Mesenchymal stem cell (in vitro differentiated cells and primary cell): ENCODE measurements at regions not wholly inside any gene's neighbourhood (a gene's known extent, or its start where the extent isn't known, plus 50 kb on each side); places are given as distances from the start of the nearest gene placed in this dataset.
"Not testable (repeated sequence)": the region's sequence is repeated elsewhere in the genome, so short reads cannot be mapped to it uniquely, and the experiment has no call there.

Experiments
- DNase-seq: peaks from one replicate; pipeline ENCODE4 v3.0.0-alpha.2; 2013
- H2AFZ ChIP-seq: one replicate; pipeline ENCODE4 v1.6.1; 2013; ENCODE audit warnings: low read depth, mild to moderate bottlenecking, control low read depth, inconsistent platforms, low read length, moderate library complexity
- H2AK5ac ChIP-seq: 2 replicates; pipeline ENCODE4 v1.6.1; 2013; ENCODE audit warnings: low read length, moderate library complexity, mild to moderate bottlenecking, inconsistent platforms; ENCODE audit not compliant: severe bottlenecking
- H2BK120ac ChIP-seq: one replicate; pipeline ENCODE4 v1.6.1; 2013; ENCODE audit warnings: low read depth, mild to moderate bottlenecking, inconsistent platforms, low read length, moderate library complexity
- H2BK12ac ChIP-seq, 2 experiments: one replicate each; pipeline ENCODE4 v1.6.1; 2013; ENCODE audit warnings: inconsistent platforms in 2 of 2, low read length in 2 of 2, mild to moderate bottlenecking in 2 of 2, moderate library complexity in 2 of 2, control low read depth in 1 of 2
- H2BK15ac ChIP-seq: one replicate; pipeline ENCODE4 v1.6.1; 2013; ENCODE audit warnings: mild to moderate bottlenecking, low read depth, inconsistent platforms; ENCODE audit not compliant: poor library complexity, severe bottlenecking
- H2BK5ac ChIP-seq: 2 replicates; pipeline ENCODE4 v1.6.1; 2013; ENCODE audit warnings: low read depth, mild to moderate bottlenecking, low read length, control low read depth, inconsistent platforms; ENCODE audit not compliant: poor library complexity, severe bottlenecking
- H3K14ac ChIP-seq, 2 experiments: one replicate each; pipeline ENCODE4 v1.6.1; 2013; ENCODE audit warnings: inconsistent platforms in 2 of 2, low read length in 2 of 2, control low read depth in 1 of 2, mild to moderate bottlenecking in 1 of 2, moderate library complexity in 1 of 2
- H3K18ac ChIP-seq, 2 experiments: one replicate each; pipeline ENCODE4 v1.6.1; 2013; ENCODE audit warnings: inconsistent platforms in 2 of 2, low read length in 2 of 2, control low read depth in 1 of 2, low read depth in 1 of 2, mild to moderate bottlenecking in 1 of 2
- H3K23ac ChIP-seq, 2 experiments: one replicate each; pipeline ENCODE4 v1.6.1; 2013; ENCODE audit warnings: inconsistent platforms in 2 of 2, low read length in 2 of 2, mild to moderate bottlenecking in 2 of 2, moderate library complexity in 2 of 2, control low read depth in 1 of 2
- H3K27ac ChIP-seq: 2 replicates; pipeline ENCODE4 v1.5.1; 2013; ENCODE audit warnings: mild to moderate bottlenecking, moderate library complexity, low read length, control low read depth, inconsistent platforms; ENCODE audit not compliant: poor library complexity, severe bottlenecking
- H3K27me3 ChIP-seq, 2 experiments: 2 replicates each; pipeline versions ENCODE4 v1.6.1 to v1.7.0; 2013; ENCODE audit warnings: low read length in 2 of 2, mild to moderate bottlenecking in 2 of 2, moderate library complexity in 2 of 2, control low read depth in 1 of 2, inconsistent platforms in 1 of 2; ENCODE audit not compliant: control insufficient read depth in 1 of 2, insufficient read depth in 1 of 2
- H3K36me3 ChIP-seq, 2 experiments: 2 replicates each; pipeline versions ENCODE4 v1.6.1 to v1.7.0; 2013; ENCODE audit warnings: low read length in 2 of 2, control low read depth in 1 of 2, inconsistent platforms in 1 of 2, low read depth in 1 of 2, mild to moderate bottlenecking in 1 of 2; ENCODE audit not compliant: insufficient read depth in 2 of 2, control insufficient read depth in 1 of 2
- H3K4ac ChIP-seq, 2 experiments: one replicate each; pipeline ENCODE4 v1.6.1; 2013; ENCODE audit warnings: inconsistent platforms in 2 of 2, low read length in 2 of 2, mild to moderate bottlenecking in 2 of 2, moderate library complexity in 2 of 2, control low read depth in 1 of 2, low read depth in 1 of 2
- H3K4me1 ChIP-seq: 2 replicates; pipeline ENCODE4 v1.6.1; 2013; ENCODE audit warnings: low read depth, low read length, control low read depth; ENCODE audit not compliant: control insufficient read depth, insufficient read depth
- H3K4me2 ChIP-seq: 2 replicates; pipeline ENCODE4 v1.6.1; 2013; ENCODE audit warnings: low read length, mild to moderate bottlenecking, inconsistent platforms; ENCODE audit not compliant: poor library complexity, severe bottlenecking
- H3K4me3 ChIP-seq, 2 experiments: 2 replicates each; pipeline versions ENCODE4 v1.5.1 to v1.7.0; 2013; ENCODE audit warnings: low read length in 2 of 2, mild to moderate bottlenecking in 2 of 2, control low read depth in 1 of 2, low read depth in 1 of 2; ENCODE audit not compliant: insufficient read depth in 1 of 2
- H3K79me1 ChIP-seq: replicated peaks from 2 replicates; pipeline ENCODE4 v1.6.1; 2013; ENCODE audit warnings: mild to moderate bottlenecking, control low read depth, low read length, inconsistent platforms; ENCODE audit not compliant: poor library complexity, severe bottlenecking
- H3K9ac ChIP-seq: 2 replicates; pipeline ENCODE4 v1.7.0; 2013; ENCODE audit warnings: mild to moderate bottlenecking, low read length, moderate library complexity
- H3K9me3 ChIP-seq: 2 replicates; pipeline ENCODE4 v1.7.0; 2013; ENCODE audit warnings: mild to moderate bottlenecking, low read length; ENCODE audit not compliant: control insufficient read depth
- H4K8ac ChIP-seq: one replicate; pipeline ENCODE4 v1.6.1; 2013; ENCODE audit warnings: inconsistent platforms, mild to moderate bottlenecking, low read length, moderate library complexity
- H4K91ac ChIP-seq: one replicate; pipeline ENCODE4 v1.6.1; 2013; ENCODE audit warnings: mild to moderate bottlenecking, low read length, inconsistent platforms
- WGBS: methylation state at CpG from one replicate; pipeline ENCODE4 v1.1.7; 2013; ENCODE audit warnings: mixed read lengths; 5-methylcytosine and 5-hydroxymethylcytosine counted together

DNA sequence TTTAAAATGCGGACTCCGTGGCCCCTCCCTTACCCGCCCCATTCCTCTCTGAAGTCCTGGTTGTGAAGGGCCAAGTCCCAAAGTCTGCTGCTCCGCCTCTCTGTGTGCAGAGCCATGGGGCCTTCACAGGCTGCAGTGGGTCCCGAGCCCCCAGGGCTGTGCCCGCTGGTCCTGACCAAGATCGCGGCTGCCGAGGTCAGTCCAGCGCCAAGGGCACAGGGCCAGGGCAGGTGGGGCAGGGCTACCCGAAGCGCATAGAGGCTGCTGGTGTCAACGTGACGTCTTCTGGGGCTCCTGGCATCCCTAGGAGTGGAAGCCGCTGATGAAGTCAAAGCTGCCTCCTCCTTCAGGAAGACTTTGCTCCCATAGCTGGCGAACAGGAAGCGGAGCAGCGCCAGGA lies 858.8 kb downstream of the TUBA3C start:
- not testable (repeated sequence) for H3K4me3 ChIP-seq, H3K4ac ChIP-seq, H3K4me2 ChIP-seq, H3K36me3 ChIP-seq, H2BK12ac ChIP-seq, DNase-seq, H3K27me3 ChIP-seq, H3K14ac ChIP-seq, H3K18ac ChIP-seq, H3K4me1 ChIP-seq, H3K27ac ChIP-seq, H4K8ac ChIP-seq, H4K91ac ChIP-seq, H2AK5ac ChIP-seq, H3K9me3 ChIP-seq, H3K23ac ChIP-seq, H2BK120ac ChIP-seq, H3K79me1 ChIP-seq, H3K9ac ChIP-seq, H2AFZ ChIP-seq, H2BK15ac ChIP-seq, H2BK5ac ChIP-seq
- WGBS, result 84% methylated on average over 15 of the region's 18 CpGs

DNA sequence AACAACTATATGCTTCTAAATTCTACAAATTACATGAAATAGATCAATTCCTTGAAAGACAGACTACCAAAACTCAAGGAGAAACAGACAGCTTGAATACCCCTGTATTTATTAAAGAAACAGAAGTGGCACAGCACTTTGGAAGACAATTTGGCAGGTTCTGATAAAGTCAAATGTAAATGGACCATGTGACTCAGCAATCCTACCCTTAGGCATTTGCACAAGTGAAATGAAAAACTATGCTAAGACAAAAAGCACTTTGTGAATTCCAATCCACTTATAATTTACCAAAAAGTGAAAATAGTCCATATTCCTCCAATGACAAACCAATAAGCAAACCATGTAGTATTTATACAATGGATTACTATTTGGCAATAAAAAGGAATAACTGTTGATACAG lies 862.0 kb downstream of the TUBA3C start:
- H2BK120ac ChIP-seq, H3K27ac ChIP-seq, H3K23ac ChIP-seq: not testable (repeated sequence)

DNA sequence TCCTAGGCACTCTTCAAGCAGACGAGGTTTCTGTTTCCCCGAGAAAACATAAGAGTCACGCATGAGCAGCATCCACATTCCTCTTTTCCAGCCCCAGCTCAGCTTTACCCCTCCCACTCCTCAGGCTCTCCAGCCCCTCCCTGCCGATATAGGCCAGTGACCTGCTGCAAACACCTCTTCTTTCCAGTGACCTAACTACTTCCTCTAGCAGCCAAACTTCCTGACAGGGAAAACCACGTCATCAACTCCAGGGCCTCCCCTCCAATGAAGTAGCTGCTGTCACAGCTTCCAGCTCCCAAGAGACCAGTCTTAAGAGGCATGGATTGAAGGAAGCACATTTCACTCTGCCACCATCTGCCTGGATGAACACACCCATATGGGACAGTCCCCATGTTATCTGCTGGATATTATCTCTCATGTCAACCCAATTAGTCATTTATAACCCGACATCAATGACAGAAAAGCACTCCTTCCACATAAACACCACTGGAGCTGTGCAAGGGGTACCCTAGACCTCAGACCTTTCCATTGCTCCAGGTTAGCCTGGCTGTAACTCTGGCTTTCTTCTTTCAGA lies 878.3 kb downstream of the TUBA3C start:
- H3K9me3 ChIP-seq, H3K18ac ChIP-seq, H3K27ac ChIP-seq, H3K4me1 ChIP-seq, H3K27me3 ChIP-seq, H2BK5ac ChIP-seq, H4K8ac ChIP-seq, H2AFZ ChIP-seq, H2BK15ac ChIP-seq, H3K4me2 ChIP-seq, H4K91ac ChIP-seq, H3K4ac ChIP-seq, H3K9ac ChIP-seq, H2AK5ac ChIP-seq, H2BK120ac ChIP-seq, H3K79me1 ChIP-seq, H2BK12ac ChIP-seq, H3K23ac ChIP-seq, H3K4me3 ChIP-seq, DNase-seq, H3K14ac ChIP-seq, H3K36me3 ChIP-seq: not testable (repeated sequence)
- WGBS, result 63% methylated on average over 6 of the region's 6 CpGs

More for the DNA sequence above, 862.0 kb downstream of the TUBA3C start:
- H3K9me3 ChIP-seq, H3K9ac ChIP-seq, H4K8ac ChIP-seq, H2BK5ac ChIP-seq, H3K14ac ChIP-seq, H3K79me1 ChIP-seq, H3K27me3 ChIP-seq, H2AFZ ChIP-seq, H2BK15ac ChIP-seq, DNase-seq, H2AK5ac ChIP-seq, H3K4me1 ChIP-seq, H4K91ac ChIP-seq, H3K4me3 ChIP-seq, H2BK12ac ChIP-seq, H3K18ac ChIP-seq, H3K36me3 ChIP-seq, H3K4me2 ChIP-seq, H3K4ac ChIP-seq: not testable (repeated sequence)

DNA sequence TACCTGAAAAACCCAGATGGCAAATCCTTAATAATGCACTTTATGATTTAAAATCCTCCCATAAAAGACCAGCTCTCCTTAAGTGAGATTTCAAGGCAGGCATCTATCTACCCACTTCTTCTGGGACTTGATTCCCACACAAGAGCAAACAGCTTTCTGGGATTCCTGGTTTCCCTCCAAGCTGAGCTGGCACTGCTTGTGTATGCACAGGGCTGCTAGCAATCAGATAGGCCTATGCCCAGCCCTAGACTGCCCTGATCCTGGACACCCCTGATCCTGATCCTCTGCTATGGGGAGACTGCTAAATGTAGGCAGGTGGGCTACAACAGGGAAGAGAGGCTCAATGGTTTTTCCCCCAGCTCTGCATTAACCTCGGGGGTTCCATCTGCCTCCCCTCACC lies 880.7 kb downstream of the TUBA3C start:
- not testable (repeated sequence) for DNase-seq, H3K27me3 ChIP-seq, H2BK12ac ChIP-seq, H3K23ac ChIP-seq, H3K14ac ChIP-seq, H2BK5ac ChIP-seq, H2BK15ac ChIP-seq, H3K36me3 ChIP-seq, H3K4me1 ChIP-seq, H3K4ac ChIP-seq, H4K91ac ChIP-seq, H3K4me2 ChIP-seq, H2AK5ac ChIP-seq, H4K8ac ChIP-seq, H3K79me1 ChIP-seq, H2BK120ac ChIP-seq, H2AFZ ChIP-seq, H3K4me3 ChIP-seq, H3K9me3 ChIP-seq, H3K27ac ChIP-seq, H3K9ac ChIP-seq, H3K18ac ChIP-seq
- WGBS, result no CpG with 5 or more reads among the region's 1 CpG
